Nephron (organoid): ENCODE measurements at regions not wholly inside any gene's neighbourhood (a gene's known extent, or its start where the extent isn't known, plus 50 kb on each side); places are given as distances from the start of the nearest gene placed in this dataset.
A peak's percentile ranks its signal among the peaks of the same experiment; 100 is the strongest.

Source experiments
- H3K27ac Mint-ChIP-seq, 3 experiments: 2 replicates each; pipeline ENCODE4 v1.8.0; 2020; ENCODE audit warnings: mixed read lengths in 3 of 3, mild to moderate bottlenecking in 2 of 3, moderate library complexity in 1 of 3
- H3K27me3 Mint-ChIP-seq: 2 replicates; pipeline ENCODE4 v1.8.0; 2021; ENCODE audit warnings: low read depth, mild to moderate bottlenecking, moderate library complexity, mixed read lengths
- H3K36me3 Mint-ChIP-seq: 2 replicates; pipeline ENCODE4 v1.8.0; 2020; ENCODE audit warnings: low read depth, mixed read lengths
- H3K4me1 Mint-ChIP-seq: 2 replicates; pipeline ENCODE4 v1.8.0; 2020; ENCODE audit warnings: mixed read lengths
- H3K4me3 Mint-ChIP-seq, 3 experiments: 2 replicates each; pipeline ENCODE4 v1.8.0; 2020; ENCODE audit warnings: mild to moderate bottlenecking in 3 of 3, mixed read lengths in 3 of 3, moderate library complexity in 2 of 3
- H3K9me3 Mint-ChIP-seq: 2 replicates; pipeline ENCODE4 v1.8.0; 2020; ENCODE audit warnings: mixed read lengths
- TF ChIP-seq, protein P1 (sequence below), 3 experiments: fragments of 200-600 bp; sonication (generic); IDR thresholded peaks; one replicate each; pipeline ENCODE4 v1.5.0; 2021; ENCODE audit warnings: antibody characterized with exemption in 3 of 3; ENCODE audit not compliant: unreplicated experiment in 3 of 3

DNA sequence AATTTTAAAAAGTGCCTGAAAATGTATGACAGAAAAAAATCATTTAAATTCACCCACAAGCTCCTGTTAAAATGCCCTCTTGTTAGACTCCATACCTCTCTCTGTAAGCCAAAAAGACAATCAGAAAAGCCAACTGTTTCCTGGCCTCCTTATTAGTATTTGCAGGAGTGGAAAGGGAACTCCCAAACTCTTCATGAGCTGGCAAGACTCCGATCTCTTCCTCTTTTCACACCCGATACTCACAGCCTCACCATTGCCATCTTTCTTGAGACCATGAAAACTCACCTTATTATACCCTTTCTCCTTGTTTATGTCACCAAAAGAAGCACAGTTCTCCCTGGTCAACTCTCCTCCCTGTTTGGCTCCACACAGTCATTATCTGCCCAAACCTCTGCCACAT lies 197.8 kb downstream of the DMAC1 start:
- Mint-ChIP-seq H3K27me3 (no peaks in the 10 kb centered on the region), H3K4me3 (no peak overlapping the region), H3K4me1 (peaks cover 6% of the 10 kb centered on the region), H3K9me3 (peaks cover 6% of the 10 kb centered on the region), H3K27ac (no peak overlapping the region), H3K36me3 (no peaks in the 10 kb centered on the region)
- TF ChIP-seq, protein P1, sequence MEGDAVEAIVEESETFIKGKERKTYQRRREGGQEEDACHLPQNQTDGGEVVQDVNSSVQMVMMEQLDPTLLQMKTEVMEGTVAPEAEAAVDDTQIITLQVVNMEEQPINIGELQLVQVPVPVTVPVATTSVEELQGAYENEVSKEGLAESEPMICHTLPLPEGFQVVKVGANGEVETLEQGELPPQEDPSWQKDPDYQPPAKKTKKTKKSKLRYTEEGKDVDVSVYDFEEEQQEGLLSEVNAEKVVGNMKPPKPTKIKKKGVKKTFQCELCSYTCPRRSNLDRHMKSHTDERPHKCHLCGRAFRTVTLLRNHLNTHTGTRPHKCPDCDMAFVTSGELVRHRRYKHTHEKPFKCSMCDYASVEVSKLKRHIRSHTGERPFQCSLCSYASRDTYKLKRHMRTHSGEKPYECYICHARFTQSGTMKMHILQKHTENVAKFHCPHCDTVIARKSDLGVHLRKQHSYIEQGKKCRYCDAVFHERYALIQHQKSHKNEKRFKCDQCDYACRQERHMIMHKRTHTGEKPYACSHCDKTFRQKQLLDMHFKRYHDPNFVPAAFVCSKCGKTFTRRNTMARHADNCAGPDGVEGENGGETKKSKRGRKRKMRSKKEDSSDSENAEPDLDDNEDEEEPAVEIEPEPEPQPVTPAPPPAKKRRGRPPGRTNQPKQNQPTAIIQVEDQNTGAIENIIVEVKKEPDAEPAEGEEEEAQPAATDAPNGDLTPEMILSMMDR (IDR thresholded peaks at IDR 0.05; ENCODE audit: unreplicated experiment in 3 of 3), result no peak

DNA sequence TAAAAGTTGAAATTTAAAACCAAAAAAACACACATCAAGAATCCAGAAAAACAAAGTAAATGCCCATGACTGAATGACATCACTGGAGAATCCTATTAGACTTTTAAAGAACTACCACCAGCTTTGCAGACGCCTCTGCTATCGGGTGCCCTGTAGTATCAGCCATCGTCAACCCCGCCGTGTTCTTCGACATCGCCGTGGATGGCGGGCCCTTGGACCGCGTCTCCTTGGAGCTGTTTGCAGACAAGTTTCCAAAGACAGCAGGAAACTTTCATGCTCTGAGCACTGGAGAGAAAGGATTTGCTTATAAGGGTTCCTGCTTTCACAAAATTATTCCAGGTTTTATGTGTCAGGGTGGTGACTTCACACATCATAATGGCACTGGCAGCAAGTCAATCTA lies 201.9 kb downstream of the DMAC1 start:
- no peaks in the 10 kb centered on the region for H3K27me3 Mint-ChIP-seq
- no peak overlapping the region for H3K4me3 Mint-ChIP-seq
- no peaks in the 10 kb centered on the region for H3K4me1 Mint-ChIP-seq
- no peak overlapping the region for H3K27ac Mint-ChIP-seq
- peaks cover 34% of the 10 kb centered on the region for H3K9me3 Mint-ChIP-seq
- TF ChIP-seq, protein P1 (IDR thresholded peaks at IDR 0.05; ENCODE audit: unreplicated experiment in 3 of 3), result no peak
- H3K36me3 Mint-ChIP-seq, result peaks cover 6% of the 10 kb centered on the region

DNA sequence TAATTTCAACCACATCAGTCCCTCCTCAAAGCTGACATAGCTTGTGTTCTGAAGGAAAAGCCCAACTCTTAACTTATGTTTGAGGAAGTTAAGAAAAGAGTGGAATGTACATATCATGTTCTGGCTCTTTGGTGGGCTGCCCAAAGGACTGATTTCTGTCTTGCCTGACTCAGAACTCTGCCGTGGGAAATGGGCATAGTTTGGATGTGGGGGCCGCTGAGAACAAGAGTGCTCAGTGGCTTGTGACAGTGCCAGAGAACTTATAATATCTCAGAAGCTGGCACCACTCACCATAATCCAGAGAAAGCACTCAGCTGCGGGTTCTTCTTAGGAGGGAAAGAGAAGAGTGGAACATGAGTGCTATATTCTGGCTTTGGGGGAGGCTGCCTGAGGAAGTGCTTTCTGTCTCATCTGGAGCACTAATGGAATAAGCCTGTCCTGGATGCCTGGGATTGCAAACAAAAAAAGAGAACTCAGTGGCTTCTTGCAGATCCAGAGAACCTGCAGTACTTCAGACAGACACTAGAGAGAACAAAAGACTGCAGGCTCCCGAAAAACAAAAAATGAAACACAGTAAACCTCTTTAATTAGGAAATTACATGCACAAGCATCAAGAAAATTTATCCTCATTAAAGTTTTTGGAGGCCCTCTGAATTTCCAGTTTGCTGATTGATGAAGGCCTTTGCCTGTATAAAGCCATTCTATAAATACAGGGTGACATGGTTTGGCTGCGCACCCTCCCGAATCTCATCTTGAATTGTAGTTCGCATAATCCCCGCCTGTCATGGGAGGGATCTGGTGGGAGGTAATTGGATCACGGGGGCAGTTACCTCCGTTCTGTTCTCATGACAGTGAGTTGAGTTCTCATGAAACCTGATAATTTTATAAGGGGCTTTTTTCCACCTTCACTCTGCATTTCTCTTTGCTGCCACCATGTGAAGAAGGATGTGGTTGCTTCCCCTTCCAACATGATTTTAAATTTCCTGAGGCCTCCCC lies 207.0 kb downstream of the DMAC1 start:
- H3K4me1 Mint-ChIP-seq, result no peaks in the 10 kb centered on the region
- TF ChIP-seq, protein P1 (IDR thresholded peaks at IDR 0.05; ENCODE audit: unreplicated experiment in 3 of 3), result peak in 2 of 3 experiments; percentile 18 to 38
- H3K4me3 Mint-ChIP-seq, result no peak overlapping the region
- H3K36me3 Mint-ChIP-seq, result peaks cover 6% of the 10 kb centered on the region
- H3K27ac Mint-ChIP-seq, result no peak overlapping the region
- no peaks in the 10 kb centered on the region for H3K27me3 Mint-ChIP-seq
- peaks cover 32% of the 10 kb centered on the region for H3K9me3 Mint-ChIP-seq

DNA sequence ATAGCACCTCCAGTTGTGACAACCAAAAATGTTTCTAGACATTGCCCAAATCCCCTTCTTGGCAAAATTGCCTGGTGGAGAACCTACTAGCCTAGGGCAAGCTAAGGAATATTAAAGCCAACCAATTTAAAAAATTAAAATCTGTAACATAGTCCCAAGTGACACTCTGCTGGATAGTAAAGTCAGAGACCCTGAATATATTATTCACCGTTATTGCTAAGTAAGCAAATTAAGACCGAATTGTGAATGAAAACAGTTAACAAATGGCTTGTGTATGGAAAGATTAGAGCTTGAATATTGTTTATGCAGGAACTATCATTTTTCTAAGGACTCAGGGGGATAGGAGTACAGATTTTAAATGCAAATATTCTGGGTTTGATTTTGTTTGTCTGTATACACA lies 208.1 kb downstream of the DMAC1 start:
- Mint-ChIP-seq H3K27me3 (no peaks in the 10 kb centered on the region), H3K9me3 (peaks cover 29% of the 10 kb centered on the region), H3K4me3 (no peak overlapping the region), H3K36me3 (peaks cover 6% of the 10 kb centered on the region), H3K4me1 (no peaks in the 10 kb centered on the region), H3K27ac (no peak overlapping the region)
- TF ChIP-seq, protein P1 (IDR thresholded peaks at IDR 0.05; ENCODE audit: unreplicated experiment in 3 of 3), result no peak

DNA sequence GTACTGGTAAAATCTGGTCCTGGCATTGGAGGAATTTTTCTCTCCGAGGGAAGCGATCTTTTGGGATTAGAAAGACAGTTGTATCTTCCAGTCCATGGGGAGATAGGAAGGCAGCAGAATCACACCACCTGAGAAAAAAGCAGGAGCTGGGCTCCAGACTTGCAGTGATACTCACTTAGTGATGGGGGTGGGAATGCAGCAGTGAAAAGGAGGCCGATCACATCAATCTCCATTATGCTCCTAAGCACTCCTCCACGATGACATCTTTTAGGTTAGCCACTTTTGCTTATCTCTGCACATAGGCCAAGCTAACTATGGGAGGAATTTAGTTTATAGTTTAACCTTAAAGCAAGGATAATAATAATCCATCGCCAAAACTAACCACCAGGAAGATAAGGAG lies 219.0 kb downstream of the DMAC1 start:
- Mint-ChIP-seq H3K4me1 (peaks cover 3% of the 10 kb centered on the region), H3K27me3 (no peaks in the 10 kb centered on the region), H3K27ac (peak overlapping the region in 1 of 3 experiments; percentile 60), H3K4me3 (no peak overlapping the region), H3K36me3 (no peaks in the 10 kb centered on the region), H3K9me3 (peaks cover 12% of the 10 kb centered on the region)
- TF ChIP-seq, protein P1 (IDR thresholded peaks at IDR 0.05; ENCODE audit: unreplicated experiment in 3 of 3), result no peak
